ENCODE measurements at regions not wholly inside any gene's neighbourhood (a gene's known extent, or its start where the extent isn't known, plus 50 kb on each side); places are given as distances from the start of the nearest gene placed in this dataset.

GRCh38 chr4:4603592-4603991 is 61.7 kb upstream of the STX18 start:
- Histone ChIP-seq H3K4me2 (no peak overlapping the region), H3K36me3 (peaks cover 9% of the 10 kb centered on the region; the same call in 1 of the 2 replicates), H3K4me1 (no peaks in the 10 kb centered on the region)

GRCh38 chr4:4603067-4603466 is 61.2 kb upstream of the STX18 start:
- Histone ChIP-seq H3K36me3 (peaks cover 9% of the 10 kb centered on the region; the same call in 1 of the 2 replicates), H3K4me3 (no peak overlapping the region), H3K27ac (no peak overlapping the region), H3K9me3 (no peaks in the 10 kb centered on the region), H3K9ac (no peak overlapping the region), H3K27me3 (no peaks in the 10 kb centered on the region), H3K4me2 (no peak overlapping the region), H4K20me1 (no peaks in the 10 kb centered on the region), H3K4me1 (no peaks in the 10 kb centered on the region)
- no peak for TF ChIP-seq Cebpa-rat (IDR thresholded peaks at IDR 0.05)

More at GRCh38 chr4:4603592-4603991, 61.7 kb upstream of the STX18 start:
- TF ChIP-seq Cebpa-rat (IDR thresholded peaks at IDR 0.05) = no peak
- no peak overlapping the region for H3K27ac ChIP-seq
- H3K4me3 ChIP-seq = no peak overlapping the region
- no peaks in the 10 kb centered on the region for H4K20me1 ChIP-seq
- no peaks in the 10 kb centered on the region for H3K27me3 ChIP-seq
- no peaks in the 10 kb centered on the region for H3K9me3 ChIP-seq
- no peak overlapping the region for H3K9ac ChIP-seq

- no peak for TF ChIP-seq Cebpa-rat (IDR thresholded peaks at IDR 0.05)
- Histone ChIP-seq H4K20me1 (no peaks in the 10 kb centered on the region), H3K36me3 (peaks cover 9% of the 10 kb centered on the region; the same call in 1 of the 2 replicates), H3K4me2 (no peak overlapping the region), H3K9me3 (no peaks in the 10 kb centered on the region), H3K9ac (no peak overlapping the region), H3K27me3 (no peaks in the 10 kb centered on the region), H3K4me3 (no peak overlapping the region), H3K4me1 (no peaks in the 10 kb centered on the region), H3K27ac (no peak overlapping the region)
Measured at GRCh38 chr4:4602468-4602867, 60.6 kb upstream of the STX18 start.

- TF ChIP-seq Cebpa-rat (IDR thresholded peaks at IDR 0.05) = no peak
- H3K4me2 ChIP-seq = no peak overlapping the region
- no peak overlapping the region for H3K27ac ChIP-seq
- H3K36me3 ChIP-seq = peaks cover 9% of the 10 kb centered on the region; the same call in 1 of the 2 replicates
- H3K27me3 ChIP-seq = no peaks in the 10 kb centered on the region
- H3K9ac ChIP-seq = no peak overlapping the region
- peaks cover 3% of the 10 kb centered on the region; the same call in 1 of the 2 replicates for H3K9me3 ChIP-seq
- H4K20me1 ChIP-seq = no peaks in the 10 kb centered on the region
- H3K4me1 ChIP-seq = no peaks in the 10 kb centered on the region
- no peak overlapping the region for H3K4me3 ChIP-seq
Measured at GRCh38 chr4:4601803-4602369, 60.0 kb upstream of the STX18 start.

GRCh38 chr4:4599481-4600275 is 57.8 kb upstream of the STX18 start:
- Histone ChIP-seq H3K36me3 (peaks cover 14% of the 10 kb centered on the region), H3K4me3 (no peak overlapping the region), H3K27ac (no peak overlapping the region), H3K4me1 (no peaks in the 10 kb centered on the region), H3K4me2 (no peak overlapping the region), H4K20me1 (no peaks in the 10 kb centered on the region), H3K9ac (no peak overlapping the region), H3K27me3 (no peaks in the 10 kb centered on the region), H3K9me3 (peaks cover 25% of the 10 kb centered on the region)
- no peak for TF ChIP-seq Cebpa-rat (IDR thresholded peaks at IDR 0.05)

- H3K9me3 ChIP-seq = peaks cover 30% of the 10 kb centered on the region
- TF ChIP-seq Cebpa-rat (IDR thresholded peaks at IDR 0.05) = no peak
- 0 out of 2 replicates have a peak, but pooled peaks cover 2% of the 10 kb centered on the region for H3K4me1 ChIP-seq
- H3K4me3 ChIP-seq = no peak overlapping the region
- no peaks in the 10 kb centered on the region for H3K27me3 ChIP-seq
- no peak overlapping the region for H3K4me2 ChIP-seq
- no peak overlapping the region for H3K27ac ChIP-seq
- no peaks in the 10 kb centered on the region for H4K20me1 ChIP-seq
- peaks cover 14% of the 10 kb centered on the region for H3K36me3 ChIP-seq
- no peak overlapping the region for H3K9ac ChIP-seq
Measured at GRCh38 chr4:4598851-4599411, 57.1 kb upstream of the STX18 start.

GRCh38 chr4:4596720-4597119 is 54.9 kb upstream of the STX18 start:
- Histone ChIP-seq H3K9ac (no peak overlapping the region), H3K9me3 (peaks cover 30% of the 10 kb centered on the region), H3K36me3 (peaks cover 14% of the 10 kb centered on the region), H3K27me3 (no peaks in the 10 kb centered on the region), H3K27ac (no peak overlapping the region), H3K4me1 (0 out of 2 replicates have a peak, but pooled peaks cover 6% of the 10 kb centered on the region), H3K4me2 (no peak overlapping the region), H4K20me1 (no peaks in the 10 kb centered on the region), H3K4me3 (no peak overlapping the region)
- no peak for TF ChIP-seq Cebpa-rat (IDR thresholded peaks at IDR 0.05)

GRCh38 chr4:4595252-4595651 is 53.4 kb upstream of the STX18 start:
- Histone ChIP-seq H3K4me3 (no peak overlapping the region), H3K9me3 (peaks cover 30% of the 10 kb centered on the region), H4K20me1 (0 out of 2 replicates have a peak, but pooled peaks cover 5% of the 10 kb centered on the region), H3K27ac (no peak overlapping the region), H3K4me1 (0 out of 2 replicates have a peak, but pooled peaks cover 6% of the 10 kb centered on the region), H3K27me3 (no peaks in the 10 kb centered on the region), H3K36me3 (peaks cover 14% of the 10 kb centered on the region), H3K9ac (no peak overlapping the region), H3K4me2 (no peak overlapping the region)
- no peak for TF ChIP-seq Cebpa-rat (IDR thresholded peaks at IDR 0.05)

GRCh38 chr4:4594285-4594920 is 52.6 kb upstream of the STX18 start:
- Histone ChIP-seq H3K9me3 (peaks cover 30% of the 10 kb centered on the region), H4K20me1 (0 out of 2 replicates have a peak, but pooled peaks cover 5% of the 10 kb centered on the region), H3K27me3 (no peaks in the 10 kb centered on the region), H3K4me1 (0 out of 2 replicates have a peak, but pooled peaks cover 6% of the 10 kb centered on the region), H3K4me3 (no peak overlapping the region), H3K27ac (no peak overlapping the region), H3K4me2 (no peak overlapping the region), H3K9ac (no peak overlapping the region), H3K36me3 (peaks cover 14% of the 10 kb centered on the region)
- TF ChIP-seq Cebpa-rat (IDR thresholded peaks at IDR 0.05) = no peak

Data from BLaER1 (cell line).